Karpas-422 (cell line): ENCODE measurements at regions not wholly inside any gene's neighbourhood (a gene's known extent, or its start where the extent isn't known, plus 50 kb on each side); places are given as distances from the start of the nearest gene placed in this dataset.

ENCODE experiments used
- DNase-seq: peaks from one replicate; pipeline ENCODE4 v3.0.0-alpha.2; 2015
- H2AFZ ChIP-seq: fragments of 200-600 bp; sonication (generic); 2 replicates; pipeline ENCODE4 v1.6.1; 2014; ENCODE audit warnings: antibody characterized with exemption, low read length, mixed read lengths
- H3K27ac ChIP-seq: fragments of 200-600 bp; sonication (generic); 2 replicates; pipeline ENCODE4 v1.5.1; 2014; ENCODE audit warnings: mild to moderate bottlenecking, low read length, moderate library complexity
- H3K27me3 ChIP-seq: fragments of 200-600 bp; sonication (generic); 2 replicates; pipeline ENCODE4 v1.6.1; 2014; ENCODE audit warnings: low read length, mixed read lengths
- H3K36me3 ChIP-seq: fragments of 200-600 bp; sonication (generic); 2 replicates; pipeline ENCODE4 v1.6.1; 2014; ENCODE audit warnings: low read length, mixed read lengths; ENCODE audit not compliant: insufficient read depth
- H3K4me1 ChIP-seq: fragments of 200-600 bp; sonication (generic); 2 replicates; pipeline ENCODE4 v1.6.1; 2014; ENCODE audit warnings: mild to moderate bottlenecking, low read length, mixed read lengths
- H3K4me2 ChIP-seq: fragments of 200-600 bp; sonication (generic); 2 replicates; pipeline ENCODE4 v1.6.1; 2014; ENCODE audit warnings: low read length, low read depth, mild to moderate bottlenecking; ENCODE audit not compliant: poor library complexity, severe bottlenecking
- H3K4me3 ChIP-seq: fragments of 200-600 bp; sonication (generic); 2 replicates; pipeline ENCODE4 v1.5.1; 2014; ENCODE audit warnings: mild to moderate bottlenecking, antibody characterized with exemption, low read length, mixed read lengths
- H3K79me2 ChIP-seq: fragments of 200-600 bp; sonication (generic); 2 replicates; pipeline ENCODE4 v1.6.1; 2014; ENCODE audit warnings: mild to moderate bottlenecking, low read length, mixed read lengths
- H3K9ac ChIP-seq: fragments of 200-600 bp; sonication (generic); 2 replicates; pipeline ENCODE4 v1.6.0; 2014; ENCODE audit warnings: low read length
- H3K9me2 ChIP-seq: fragments of 200-600 bp; sonication (generic), shearing (Covaris generic); replicated peaks from 2 replicates; pipeline ENCODE4 v1.6.0; 2014; ENCODE audit warnings: mild to moderate bottlenecking, low read length, moderate library complexity; ENCODE audit not compliant: insufficient read depth
- H3K9me3 ChIP-seq: fragments of 300-700, 200-600 bp; sonication (generic); 2 replicates; pipeline ENCODE4 v1.6.1; 2014; ENCODE audit warnings: low read length, mixed read lengths
- H4K20me1 ChIP-seq: fragments of 200-600 bp; sonication (generic); 2 replicates; pipeline ENCODE4 v1.6.1; 2014; ENCODE audit warnings: mild to moderate bottlenecking, antibody characterized with exemption, low read length, low read depth; ENCODE audit not compliant: insufficient read depth

DNA sequence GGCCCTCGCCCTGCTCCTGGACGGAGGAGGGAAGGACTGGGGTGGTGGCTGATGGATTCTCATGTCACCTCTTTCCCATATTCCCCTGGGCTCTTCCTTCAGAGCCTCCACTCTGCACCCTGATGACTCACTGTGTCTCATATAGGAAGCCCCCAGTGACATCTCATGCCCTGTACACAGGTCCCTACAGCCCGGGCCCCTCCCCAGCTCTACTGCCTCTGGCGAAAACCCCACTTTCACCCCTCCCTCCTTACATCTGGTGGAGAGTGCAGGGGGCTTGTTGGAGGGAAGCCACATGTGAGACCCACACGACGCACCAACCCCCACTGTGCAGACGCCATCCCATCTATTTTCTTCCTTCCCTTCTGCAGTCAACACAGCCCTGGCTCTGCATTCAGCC, 72.8 kb upstream of the ZNF479 start:
- Histone ChIP-seq H3K9me3 (peaks cover 4% of the 10 kb centered on the region; the same call in 1 of the 2 replicates), H3K4me1 (no peaks in the 10 kb centered on the region), H2AFZ (no peak overlapping the region), H3K9ac (no peak overlapping the region), H3K9me2 (no peaks in the 10 kb centered on the region), H3K36me3 (no peaks in the 10 kb centered on the region), H4K20me1 (no peaks in the 10 kb centered on the region), H3K27ac (no peak overlapping the region), H3K4me3 (no peak overlapping the region), H3K79me2 (no peaks in the 10 kb centered on the region), H3K27me3 (no peaks in the 10 kb centered on the region), H3K4me2 (no peak overlapping the region)
- DNase-seq, result no peak

DNA sequence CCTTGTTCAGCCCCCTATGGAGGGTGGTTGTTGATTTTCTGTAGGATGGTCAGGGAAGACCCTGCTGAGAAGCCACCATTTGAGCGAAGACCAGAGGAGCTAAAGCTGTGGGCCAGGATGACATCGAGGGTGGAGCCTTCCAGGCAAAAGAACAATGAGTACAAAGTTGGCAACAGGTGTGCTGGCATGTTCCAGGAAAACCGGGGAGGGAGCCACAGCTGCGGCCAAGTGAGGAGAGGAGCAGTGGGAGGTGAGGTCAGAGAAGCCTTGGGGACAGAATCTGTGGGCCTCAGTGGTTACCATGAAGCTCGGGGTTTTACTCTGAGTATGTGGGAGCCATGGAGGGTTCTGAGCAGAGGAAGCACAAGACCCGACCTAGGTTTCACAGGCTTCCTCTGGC, 75.6 kb upstream of the ZNF479 start:
- Histone ChIP-seq H3K9me3 (peaks cover 7% of the 10 kb centered on the region; the same call in 1 of the 2 replicates), H3K36me3 (no peaks in the 10 kb centered on the region), H3K4me3 (no peak overlapping the region), H2AFZ (no peak overlapping the region), H3K9ac (no peak overlapping the region), H3K79me2 (no peaks in the 10 kb centered on the region), H3K4me2 (no peak overlapping the region), H3K4me1 (no peaks in the 10 kb centered on the region), H4K20me1 (no peaks in the 10 kb centered on the region), H3K27me3 (no peaks in the 10 kb centered on the region), H3K27ac (no peak overlapping the region), H3K9me2 (no peaks in the 10 kb centered on the region)
- no peak for DNase-seq

DNA sequence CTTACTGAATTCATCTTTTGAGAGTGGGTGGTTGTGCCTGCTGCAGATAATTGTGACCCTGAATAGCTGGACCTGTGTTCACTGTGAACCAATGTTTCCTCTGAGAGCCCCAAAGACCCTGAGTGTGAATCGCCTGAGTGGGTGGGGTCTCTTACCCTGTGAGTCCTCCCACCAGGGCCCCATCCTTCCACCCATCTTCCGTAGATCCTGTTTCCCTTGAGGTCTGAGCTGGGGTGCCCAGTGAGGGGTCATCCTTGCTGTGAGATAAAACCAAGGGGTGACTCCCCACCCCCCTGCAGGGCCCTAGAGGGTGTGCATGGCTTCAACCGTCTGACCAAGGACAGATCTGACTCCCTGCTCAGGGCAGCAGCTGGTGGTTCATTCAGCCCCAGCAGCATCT, 78.0 kb upstream of the ZNF479 start:
- H3K9ac ChIP-seq, result no peak overlapping the region
- H2AFZ ChIP-seq, result no peak overlapping the region
- no peak for DNase-seq
- peaks cover 7% of the 10 kb centered on the region; the same call in 1 of the 2 replicates for H3K9me3 ChIP-seq
- no peaks in the 10 kb centered on the region for H3K9me2 ChIP-seq
- H3K4me3 ChIP-seq, result no peak overlapping the region
- H3K79me2 ChIP-seq, result no peaks in the 10 kb centered on the region
- no peak overlapping the region for H3K4me2 ChIP-seq
- no peaks in the 10 kb centered on the region for H3K4me1 ChIP-seq
- no peaks in the 10 kb centered on the region for H3K27me3 ChIP-seq
- no peaks in the 10 kb centered on the region for H3K36me3 ChIP-seq
- H4K20me1 ChIP-seq, result no peaks in the 10 kb centered on the region
- no peak overlapping the region for H3K27ac ChIP-seq

DNA sequence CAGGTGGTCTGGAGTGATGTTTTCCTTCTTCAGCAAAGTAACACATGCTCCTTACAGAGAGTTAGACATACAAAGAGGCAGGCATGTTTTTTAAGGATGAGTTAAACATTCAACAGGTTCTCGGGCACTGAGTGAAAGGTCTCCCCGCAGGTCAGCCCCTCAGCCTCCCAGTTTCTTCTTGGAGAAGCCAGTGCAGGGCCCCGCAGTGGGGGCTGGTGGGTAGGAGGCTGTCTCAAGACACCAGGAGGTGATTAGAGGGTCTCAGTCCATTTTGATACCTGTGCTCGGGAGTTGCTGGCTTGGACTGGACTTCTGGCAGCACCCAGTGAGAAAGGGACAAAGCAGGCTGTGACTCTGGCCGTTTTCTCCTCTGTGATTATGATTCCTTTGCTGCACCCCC, 78.6 kb upstream of the ZNF479 start:
- no peak overlapping the region for H2AFZ ChIP-seq
- H3K4me2 ChIP-seq, result no peak overlapping the region
- no peak for DNase-seq
- no peaks in the 10 kb centered on the region for H3K9me2 ChIP-seq
- no peak overlapping the region for H3K27ac ChIP-seq
- H3K4me1 ChIP-seq, result no peaks in the 10 kb centered on the region
- H3K9me3 ChIP-seq, result peaks cover 7% of the 10 kb centered on the region; the same call in 1 of the 2 replicates
- H3K9ac ChIP-seq, result no peak overlapping the region
- H3K27me3 ChIP-seq, result no peaks in the 10 kb centered on the region
- no peak overlapping the region for H3K4me3 ChIP-seq
- H4K20me1 ChIP-seq, result no peaks in the 10 kb centered on the region
- no peaks in the 10 kb centered on the region for H3K36me3 ChIP-seq
- no peaks in the 10 kb centered on the region for H3K79me2 ChIP-seq

DNA sequence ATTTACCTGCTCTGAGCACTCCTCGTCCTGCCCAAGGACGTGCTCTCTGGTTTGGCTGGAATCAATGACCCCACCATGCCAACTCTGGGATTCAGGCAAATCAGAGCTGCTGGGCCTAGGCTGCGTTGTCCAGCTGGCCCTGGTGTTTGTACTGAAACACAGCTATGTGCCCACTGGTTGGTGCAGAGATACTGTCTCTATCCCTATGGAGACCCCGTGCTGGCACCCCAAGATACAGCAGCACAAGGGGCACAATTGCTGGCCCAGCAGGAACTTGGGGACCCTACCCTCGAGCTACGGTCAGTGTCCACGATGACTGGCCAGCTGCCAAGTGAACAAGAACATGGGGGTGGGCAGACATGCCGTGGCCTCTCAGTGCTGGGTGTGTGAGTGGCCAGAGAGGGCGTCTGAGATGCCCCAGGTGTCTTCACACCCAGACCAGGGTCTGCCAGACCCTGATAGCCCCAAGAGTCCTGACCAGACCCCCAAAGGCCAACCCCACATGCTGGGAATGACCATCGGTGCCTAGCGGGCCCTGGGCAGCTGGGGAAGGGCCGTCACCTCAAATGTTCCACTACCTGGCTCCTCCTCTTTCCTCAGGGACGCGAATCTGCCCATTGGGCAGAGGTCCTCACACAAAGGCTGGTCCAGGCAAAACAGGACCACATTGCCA, 79.3 kb upstream of the ZNF479 start:
- Histone ChIP-seq H3K4me3 (no peak overlapping the region), H2AFZ (no peak overlapping the region), H3K9me3 (peaks cover 7% of the 10 kb centered on the region; the same call in 1 of the 2 replicates), H3K36me3 (no peaks in the 10 kb centered on the region), H3K9me2 (no peaks in the 10 kb centered on the region), H3K79me2 (no peaks in the 10 kb centered on the region), H3K4me2 (no peak overlapping the region), H3K27me3 (no peaks in the 10 kb centered on the region), H4K20me1 (no peaks in the 10 kb centered on the region), H3K27ac (no peak overlapping the region), H3K9ac (no peak overlapping the region), H3K4me1 (no peaks in the 10 kb centered on the region)
- DNase-seq, result no peak

DNA sequence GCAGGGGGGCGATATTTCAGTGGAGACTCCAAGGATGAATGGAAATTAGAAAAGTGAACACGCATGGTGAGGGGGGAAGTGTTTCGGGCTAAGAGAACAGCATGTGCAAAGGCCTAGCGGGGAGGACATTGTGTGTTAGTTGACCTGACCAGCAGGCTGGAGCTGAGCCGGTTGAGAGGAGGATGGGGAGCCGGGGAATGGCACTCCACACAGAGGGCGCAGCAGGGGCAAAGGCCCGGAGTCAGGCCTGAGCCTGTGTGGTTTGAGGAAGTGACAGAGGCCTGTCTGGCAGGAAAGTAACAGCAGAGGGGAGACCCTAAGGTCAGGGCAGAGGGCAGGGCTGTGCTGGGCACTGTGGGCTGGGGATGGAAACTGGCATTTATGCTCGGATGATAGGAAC, 83.2 kb upstream of the ZNF479 start:
- Histone ChIP-seq H3K79me2 (no peaks in the 10 kb centered on the region), H3K4me2 (no peak overlapping the region), H3K4me3 (no peak overlapping the region), H3K27ac (no peak overlapping the region), H3K36me3 (no peaks in the 10 kb centered on the region), H3K9ac (no peak overlapping the region), H3K27me3 (no peaks in the 10 kb centered on the region), H2AFZ (no peak overlapping the region), H3K9me2 (no peaks in the 10 kb centered on the region), H4K20me1 (no peaks in the 10 kb centered on the region), H3K4me1 (no peaks in the 10 kb centered on the region), H3K9me3 (peaks cover 2% of the 10 kb centered on the region; the same call in 1 of the 2 replicates)
- no peak for DNase-seq

DNA sequence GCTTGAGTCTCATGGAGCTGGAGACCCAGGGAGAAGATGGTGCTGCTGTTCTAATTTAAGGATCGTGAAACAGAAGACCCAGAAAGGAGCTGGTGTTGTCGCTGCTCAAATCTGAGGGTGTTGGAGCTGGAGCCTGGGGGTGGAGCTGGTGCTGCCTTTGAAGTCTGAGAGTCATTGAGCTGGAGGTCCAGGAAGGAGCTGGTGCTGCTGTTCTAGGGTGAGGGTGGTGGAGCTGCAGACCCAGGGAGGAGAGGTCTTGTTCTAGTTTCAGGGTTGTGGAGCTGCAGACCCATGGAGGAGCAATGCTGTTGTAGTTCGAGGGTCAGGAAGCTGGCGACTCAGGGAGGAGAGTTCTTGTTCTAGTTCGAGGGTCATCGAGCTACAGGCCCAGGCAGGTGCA, 84.1 kb upstream of the ZNF479 start:
- Histone ChIP-seq H4K20me1 (no peaks in the 10 kb centered on the region), H3K79me2 (no peaks in the 10 kb centered on the region), H3K4me3 (no peak overlapping the region), H3K9me3 (peaks cover 2% of the 10 kb centered on the region; the same call in 1 of the 2 replicates), H3K9ac (no peak overlapping the region), H3K27me3 (no peaks in the 10 kb centered on the region), H3K36me3 (no peaks in the 10 kb centered on the region), H3K4me1 (no peaks in the 10 kb centered on the region), H3K27ac (no peak overlapping the region), H3K4me2 (no peak overlapping the region), H3K9me2 (no peaks in the 10 kb centered on the region), H2AFZ (no peak overlapping the region)
- DNase-seq, result no peak

DNA sequence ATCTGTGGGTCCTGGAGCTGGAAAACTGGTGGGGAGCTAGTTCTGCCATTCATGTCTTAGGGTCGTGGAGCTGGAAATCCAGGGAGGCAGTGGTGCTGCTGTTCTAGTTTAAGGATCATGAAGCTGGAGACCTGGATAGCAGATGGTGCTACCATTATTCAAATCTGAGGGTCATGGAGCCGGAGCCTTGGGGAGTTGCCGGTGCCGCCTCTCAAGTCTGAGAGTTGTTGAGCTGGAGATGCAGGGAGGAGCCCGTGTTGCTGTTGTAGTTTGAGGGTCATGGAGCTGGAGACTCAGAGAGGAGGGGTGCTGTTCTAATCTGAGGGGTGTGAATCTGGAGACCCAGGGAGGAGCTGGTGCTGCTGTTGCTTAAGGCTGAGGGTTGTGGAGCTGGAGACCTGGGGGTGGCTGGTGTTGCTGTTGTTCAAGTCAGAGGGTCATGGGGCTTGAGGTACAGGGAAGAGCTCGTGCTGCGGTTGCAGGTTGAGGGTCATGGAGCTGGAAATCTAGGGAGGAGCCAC, 86.0 kb upstream of the ZNF479 start:
- no peak overlapping the region for H3K27ac ChIP-seq
- H3K9ac ChIP-seq, result no peak overlapping the region
- H3K27me3 ChIP-seq, result no peaks in the 10 kb centered on the region
- no peaks in the 10 kb centered on the region for H3K36me3 ChIP-seq
- no peak overlapping the region for H2AFZ ChIP-seq
- H4K20me1 ChIP-seq, result no peaks in the 10 kb centered on the region
- H3K4me2 ChIP-seq, result no peak overlapping the region
- H3K79me2 ChIP-seq, result no peaks in the 10 kb centered on the region
- no peaks in the 10 kb centered on the region for H3K4me1 ChIP-seq
- H3K9me3 ChIP-seq, result no peaks in the 10 kb centered on the region; the same call in 1 of the 2 replicates
- H3K9me2 ChIP-seq, result no peaks in the 10 kb centered on the region
- no peak for DNase-seq
- H3K4me3 ChIP-seq, result no peak overlapping the region
